Natural killer cell (primary cell): ENCODE measurements at regions not wholly inside any gene's neighbourhood (a gene's known extent, or its start where the extent isn't known, plus 50 kb on each side); places are given as distances from the start of the nearest gene placed in this dataset.

Experiments
- ATAC-seq, 3 donors: fragments of 150-1000 bp in 2 of 3; fragments of 200-7000 bp in 1 of 3; cut with Tn5 transposase; 1 replicate in 1 of 3; 2 replicates in 2 of 3; pipeline ENCODE4 v1.10.0; 2021; ENCODE audit warnings: mild to moderate bottlenecking in 2 of 3, moderate library complexity in 2 of 3
- DNase-seq, 2 donors: peaks; one replicate each; pipeline versions ENCODE4 v3.0.0 to v3.0.0-alpha.2; 2013 to 2021; ENCODE audit warnings: mixed read lengths in 1 of 2
- H3K27ac ChIP-seq: one replicate; pipeline ENCODE4 v1.5.1; 2013; ENCODE audit warnings: mild to moderate bottlenecking, low read length
- H3K27me3 ChIP-seq: one replicate; pipeline ENCODE4 v1.6.1; 2013; ENCODE audit warnings: low read length; ENCODE audit not compliant: control insufficient read depth, insufficient read depth
- H3K36me3 ChIP-seq: one replicate; pipeline ENCODE4 v1.6.1; 2013; ENCODE audit warnings: low read length; ENCODE audit not compliant: control insufficient read depth, insufficient read depth
- H3K4me1 ChIP-seq: one replicate; pipeline ENCODE4 v1.6.1; 2013; ENCODE audit warnings: low read length; ENCODE audit not compliant: control insufficient read depth, insufficient read depth
- H3K4me3 ChIP-seq: one replicate; pipeline ENCODE4 v1.5.1; 2013; ENCODE audit warnings: low read length
- H3K9me3 ChIP-seq: one replicate; pipeline ENCODE4 v1.6.1; 2013; ENCODE audit warnings: low read length; ENCODE audit not compliant: control insufficient read depth, insufficient read depth
- H3K27ac Mint-ChIP-seq, 2 donors: one replicate each; pipeline ENCODE4 v1.8.0; 2022; ENCODE audit warnings: mild to moderate bottlenecking in 2 of 2, mixed read lengths in 2 of 2, moderate library complexity in 1 of 2
- H3K27me3 Mint-ChIP-seq, 2 donors: one replicate each; pipeline ENCODE4 v1.8.0; 2022; ENCODE audit warnings: low read depth in 2 of 2, mixed read lengths in 2 of 2
- H3K36me3 Mint-ChIP-seq: one replicate; pipeline ENCODE4 v1.8.0; 2022; ENCODE audit warnings: mixed read lengths
- H3K4me1 Mint-ChIP-seq, 2 donors: one replicate each; pipeline ENCODE4 v1.8.0; 2022; ENCODE audit warnings: mixed read lengths in 2 of 2
- H3K4me3 Mint-ChIP-seq: one replicate; pipeline ENCODE4 v1.8.0; 2022; ENCODE audit warnings: mild to moderate bottlenecking, moderate library complexity, mixed read lengths
- H3K9me3 Mint-ChIP-seq, 2 donors: one replicate each; pipeline ENCODE4 v1.8.0; 2022; ENCODE audit warnings: mixed read lengths in 2 of 2
- WGBS: methylation state at CpG from one replicate; pipeline ENCODE4 v1.1.7; 2013; ENCODE audit warnings: missing lambda C conversion rate; ENCODE audit not compliant: insufficient coverage; 5-methylcytosine and 5-hydroxymethylcytosine counted together
- intact Hi-C: fragments of 100-400 bp; cut with micrococcal nuclease; formaldehyde crosslinking; loops from one replicate; pipeline ENCODE4 v1.14.2; 2022
- TF ChIP-seq, protein P1 (sequence below): fragments of 200-600 bp; IDR thresholded peaks from one replicate; pipeline ENCODE4 v1.8.0; 2022; ENCODE audit warnings: antibody characterized with exemption

DNA sequence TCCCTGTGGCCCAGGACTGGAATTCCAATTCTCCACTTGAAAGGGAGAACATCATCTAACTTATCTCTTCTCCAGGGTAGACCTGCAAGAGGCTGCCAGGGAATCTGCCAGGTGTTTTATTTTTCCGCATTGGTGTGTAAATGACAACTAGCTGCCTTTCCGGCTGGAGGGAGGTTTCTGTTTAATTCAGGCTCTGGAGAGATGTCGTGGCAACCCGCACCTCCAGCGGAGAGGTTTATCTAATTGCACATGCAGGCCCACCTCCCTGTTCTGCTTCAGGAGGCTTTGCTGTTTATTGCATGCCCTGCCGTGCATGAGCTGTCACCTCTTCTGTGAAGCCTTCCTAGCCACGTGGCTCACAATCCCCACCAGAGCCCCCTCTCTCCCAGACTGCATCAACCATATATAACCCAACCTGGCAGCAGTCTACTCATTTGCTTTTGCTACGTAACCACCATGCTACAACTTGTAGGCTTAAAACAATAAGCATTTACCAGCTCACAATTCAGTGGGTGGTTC lies 151.6 kb downstream of the C1orf94 start:
- Histone ChIP-seq H3K27me3 (no peaks in the 10 kb centered on the region), H3K36me3 (no peaks in the 10 kb centered on the region), H3K27ac (no peak overlapping the region), H3K4me3 (no peak overlapping the region), H3K9me3 (no peaks in the 10 kb centered on the region), H3K4me1 (no peaks in the 10 kb centered on the region)
- Mint-ChIP-seq H3K27me3 (peaks cover 0 to 5% of the 10 kb centered on the region in 2 donors), H3K4me1 (no peaks in the 10 kb centered on the region), H3K27ac (no peak overlapping the region), H3K4me3 (no peak overlapping the region), H3K9me3 (no peaks in the 10 kb centered on the region), H3K36me3 (no peaks in the 10 kb centered on the region)
- intact Hi-C loops, result no loop called here
- ATAC-seq, result no peak
- 43% methylated on average over 8 of the region's 8 CpGs for WGBS
- DNase-seq, result no peak
- TF ChIP-seq, protein P1, sequence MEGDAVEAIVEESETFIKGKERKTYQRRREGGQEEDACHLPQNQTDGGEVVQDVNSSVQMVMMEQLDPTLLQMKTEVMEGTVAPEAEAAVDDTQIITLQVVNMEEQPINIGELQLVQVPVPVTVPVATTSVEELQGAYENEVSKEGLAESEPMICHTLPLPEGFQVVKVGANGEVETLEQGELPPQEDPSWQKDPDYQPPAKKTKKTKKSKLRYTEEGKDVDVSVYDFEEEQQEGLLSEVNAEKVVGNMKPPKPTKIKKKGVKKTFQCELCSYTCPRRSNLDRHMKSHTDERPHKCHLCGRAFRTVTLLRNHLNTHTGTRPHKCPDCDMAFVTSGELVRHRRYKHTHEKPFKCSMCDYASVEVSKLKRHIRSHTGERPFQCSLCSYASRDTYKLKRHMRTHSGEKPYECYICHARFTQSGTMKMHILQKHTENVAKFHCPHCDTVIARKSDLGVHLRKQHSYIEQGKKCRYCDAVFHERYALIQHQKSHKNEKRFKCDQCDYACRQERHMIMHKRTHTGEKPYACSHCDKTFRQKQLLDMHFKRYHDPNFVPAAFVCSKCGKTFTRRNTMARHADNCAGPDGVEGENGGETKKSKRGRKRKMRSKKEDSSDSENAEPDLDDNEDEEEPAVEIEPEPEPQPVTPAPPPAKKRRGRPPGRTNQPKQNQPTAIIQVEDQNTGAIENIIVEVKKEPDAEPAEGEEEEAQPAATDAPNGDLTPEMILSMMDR, result no peak

DNA sequence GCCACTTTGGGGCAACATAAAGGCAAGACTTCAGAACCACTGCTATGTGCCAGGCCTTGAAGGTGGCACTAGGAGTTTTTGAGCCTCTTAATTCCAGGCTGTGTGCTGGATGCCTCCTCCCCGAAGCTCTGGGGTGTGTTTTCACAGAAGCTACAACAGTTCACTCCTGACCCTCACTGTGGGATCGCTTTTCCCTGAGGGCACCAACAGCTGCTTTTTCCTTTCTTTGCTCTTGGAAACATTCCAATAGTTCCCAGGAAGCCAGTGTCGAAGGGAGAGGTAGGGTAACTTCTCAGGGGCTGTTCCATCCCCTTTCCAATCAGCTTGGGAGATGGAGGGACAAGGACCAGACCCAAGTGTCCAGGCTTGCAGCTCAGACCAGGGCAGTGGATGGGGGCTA lies 153.4 kb downstream of the C1orf94 start:
- intact Hi-C loops, result no loop called here
- no peak overlapping the region for H3K27ac Mint-ChIP-seq
- Histone ChIP-seq H3K27me3 (no peaks in the 10 kb centered on the region), H3K4me1 (no peaks in the 10 kb centered on the region), H3K9me3 (no peaks in the 10 kb centered on the region), H3K36me3 (no peaks in the 10 kb centered on the region), H3K27ac (no peak overlapping the region), H3K4me3 (no peak overlapping the region)
- no peaks in the 10 kb centered on the region for H3K9me3 Mint-ChIP-seq
- no peak for DNase-seq
- no peak for ATAC-seq
- no peaks in the 10 kb centered on the region for H3K4me1 Mint-ChIP-seq
- no peaks in the 10 kb centered on the region for H3K36me3 Mint-ChIP-seq
- 92% methylated on average over 2 of the region's 3 CpGs for WGBS
- H3K27me3 Mint-ChIP-seq, result peaks cover 0 to 3% of the 10 kb centered on the region in 2 donors
- TF ChIP-seq, protein P1, result no peak
- H3K4me3 Mint-ChIP-seq, result no peak overlapping the region

DNA sequence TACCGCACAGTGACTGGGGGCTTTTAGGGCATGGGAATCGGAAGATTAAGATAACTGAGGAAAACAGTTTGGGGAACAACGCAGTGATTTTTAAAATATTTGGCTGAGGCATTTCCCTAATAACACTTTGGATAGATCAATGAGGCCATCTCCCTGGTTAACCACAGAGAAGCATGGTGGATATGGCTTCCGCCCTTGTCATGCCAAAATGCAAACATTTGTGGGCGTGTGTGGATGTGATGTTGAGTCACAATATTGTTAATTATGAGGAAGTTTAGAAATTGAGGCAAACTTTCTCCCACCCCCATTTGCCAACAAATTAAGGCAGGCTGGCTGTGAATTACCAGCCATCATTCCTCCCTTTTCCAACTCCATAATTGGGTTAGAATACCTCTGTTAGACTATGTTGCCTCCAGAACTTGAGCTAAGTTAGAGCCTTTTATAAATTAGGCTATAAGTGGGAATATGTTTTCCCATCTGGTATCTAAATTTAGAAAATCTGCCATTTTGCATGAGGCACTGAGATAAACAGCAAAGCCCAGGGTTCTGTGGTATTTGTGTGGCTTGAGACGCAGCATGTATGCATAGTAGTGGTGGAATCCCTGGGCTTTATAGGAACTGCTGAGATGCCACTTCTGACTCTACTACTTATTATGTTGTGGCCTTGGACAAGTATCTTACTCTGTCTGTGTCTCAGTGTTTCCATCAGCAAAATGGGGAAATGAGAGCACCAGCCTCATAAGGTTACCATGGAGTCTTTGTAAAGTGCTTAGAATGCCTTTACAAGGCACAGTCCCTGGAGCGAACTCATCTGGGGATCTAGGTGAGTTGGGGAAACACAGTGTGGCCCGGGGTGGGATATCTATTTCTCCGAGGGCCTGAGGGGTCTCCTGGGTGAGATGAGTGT lies 154.6 kb downstream of the C1orf94 start:
- Mint-ChIP-seq H3K27ac (no peak overlapping the region), H3K27me3 (peaks cover 0 to 2% of the 10 kb centered on the region in 2 donors), H3K9me3 (no peaks in the 10 kb centered on the region), H3K4me1 (no peaks in the 10 kb centered on the region), H3K4me3 (no peak overlapping the region), H3K36me3 (no peaks in the 10 kb centered on the region)
- H3K4me1 ChIP-seq, result no peaks in the 10 kb centered on the region
- H3K27me3 ChIP-seq, result no peaks in the 10 kb centered on the region
- DNase-seq (no peak), ATAC-seq (no peak)
- no peaks in the 10 kb centered on the region for H3K9me3 ChIP-seq
- H3K4me3 ChIP-seq, result no peak overlapping the region
- intact Hi-C loops, result no loop called here
- 90% methylated on average over 8 of the region's 9 CpGs for WGBS
- H3K27ac ChIP-seq, result no peak overlapping the region
- no peaks in the 10 kb centered on the region for H3K36me3 ChIP-seq
- TF ChIP-seq, protein P1, result no peak
